ENCODE measurements at regions not wholly inside any gene's neighbourhood (a gene's known extent, or its start where the extent isn't known, plus 50 kb on each side); places are given as distances from the start of the nearest gene placed in this dataset.

GRCh38 chr3:14307656-14308302, 94.6 kb upstream of the SLC6A6 start:
- DNase-seq (ENCODE audit: low read depth in 2 of 2), result no peak

GRCh38 chr3:14311729-14312128, 90.7 kb upstream of the SLC6A6 start:
- no peak for DNase-seq (ENCODE audit: low read depth in 2 of 2)

- no peak for DNase-seq (ENCODE audit: low read depth in 2 of 2)
Measured at GRCh38 chr3:14312375-14312774, 90.0 kb upstream of the SLC6A6 start.

DNA sequence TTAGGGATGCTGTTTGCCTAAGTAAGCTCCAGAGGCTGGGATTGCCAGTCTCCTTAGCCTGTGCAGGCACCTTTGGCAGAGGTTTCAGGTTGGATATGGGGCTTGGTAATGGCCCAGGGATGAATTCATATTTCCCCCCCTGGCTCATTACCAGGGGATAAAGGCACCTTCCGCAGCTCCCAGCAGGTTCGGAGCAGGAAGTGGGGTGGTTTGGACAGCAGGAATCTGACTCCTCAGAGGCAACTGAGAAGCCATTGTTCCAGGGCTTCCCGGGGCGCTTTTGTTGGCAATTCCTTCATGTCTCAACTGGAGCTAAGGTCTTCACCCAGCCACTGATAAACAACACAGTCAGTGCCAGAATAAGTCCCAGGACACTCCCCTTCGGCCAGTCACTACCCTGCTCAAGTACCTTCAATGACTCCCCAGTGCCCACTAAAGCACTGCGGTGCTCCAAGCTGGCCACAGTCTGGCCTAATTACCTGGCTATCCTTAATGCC, 85.3 kb upstream of the SLC6A6 start:
- no peak for DNase-seq (ENCODE audit: low read depth in 2 of 2)

DNA sequence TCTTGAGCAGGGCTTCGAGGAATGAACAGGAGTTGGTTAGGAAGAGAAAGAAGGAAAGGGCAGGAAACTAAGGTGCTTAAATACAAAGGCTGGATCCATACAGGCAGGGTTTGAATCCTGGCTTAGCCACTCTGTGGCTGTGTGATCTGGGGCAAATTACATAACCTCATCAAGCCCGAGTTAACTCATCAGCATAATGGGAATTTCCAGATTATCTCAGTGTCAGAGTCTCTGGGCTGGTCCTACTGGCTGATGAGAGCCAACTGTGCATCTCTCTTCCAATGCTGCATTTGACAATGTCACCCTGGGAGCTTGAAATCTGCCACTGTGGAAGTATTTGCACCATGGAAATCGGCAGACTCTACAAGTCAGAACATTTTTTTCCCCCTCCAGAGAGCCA, 83.8 kb upstream of the SLC6A6 start:
- DNase-seq (ENCODE audit: low read depth in 2 of 2), result no peak

DNA sequence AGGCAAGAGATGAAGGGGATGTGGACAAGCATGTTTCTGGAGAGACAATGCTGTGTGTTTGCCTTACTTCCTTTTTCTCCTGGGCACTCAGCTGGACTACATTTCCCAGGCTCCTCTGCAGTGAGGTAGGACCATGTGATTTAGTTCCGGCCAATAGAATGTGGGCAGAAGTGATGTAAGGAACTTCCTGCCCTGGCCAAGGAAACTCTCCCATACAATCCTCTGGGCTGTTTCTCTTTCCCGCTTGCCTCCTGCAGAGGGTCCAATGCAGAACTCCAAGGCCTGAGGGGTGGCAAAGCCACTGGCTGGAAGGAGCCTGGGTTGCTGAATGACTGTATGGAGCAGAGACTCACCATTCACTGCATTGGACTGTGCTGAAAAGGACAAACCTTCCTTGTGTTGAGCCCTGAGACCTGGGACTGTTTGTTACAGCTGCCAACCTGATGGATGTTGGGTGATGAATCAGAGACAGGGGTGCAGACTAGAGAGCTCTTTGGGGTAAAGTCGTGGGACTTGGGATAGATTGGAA, 82.7 kb upstream of the SLC6A6 start:
- no peak for DNase-seq (ENCODE audit: low read depth in 2 of 2)

- no peak for DNase-seq (ENCODE audit: low read depth in 2 of 2)
Measured at GRCh38 chr3:14320219-14320618, 82.2 kb upstream of the SLC6A6 start.

- no peak for DNase-seq (ENCODE audit: low read depth in 2 of 2)
Measured at GRCh38 chr3:14322001-14322400, 80.4 kb upstream of the SLC6A6 start.

GRCh38 chr3:14322667-14323295, 79.6 kb upstream of the SLC6A6 start:
- no peak for DNase-seq (ENCODE audit: low read depth in 2 of 2)

DNA sequence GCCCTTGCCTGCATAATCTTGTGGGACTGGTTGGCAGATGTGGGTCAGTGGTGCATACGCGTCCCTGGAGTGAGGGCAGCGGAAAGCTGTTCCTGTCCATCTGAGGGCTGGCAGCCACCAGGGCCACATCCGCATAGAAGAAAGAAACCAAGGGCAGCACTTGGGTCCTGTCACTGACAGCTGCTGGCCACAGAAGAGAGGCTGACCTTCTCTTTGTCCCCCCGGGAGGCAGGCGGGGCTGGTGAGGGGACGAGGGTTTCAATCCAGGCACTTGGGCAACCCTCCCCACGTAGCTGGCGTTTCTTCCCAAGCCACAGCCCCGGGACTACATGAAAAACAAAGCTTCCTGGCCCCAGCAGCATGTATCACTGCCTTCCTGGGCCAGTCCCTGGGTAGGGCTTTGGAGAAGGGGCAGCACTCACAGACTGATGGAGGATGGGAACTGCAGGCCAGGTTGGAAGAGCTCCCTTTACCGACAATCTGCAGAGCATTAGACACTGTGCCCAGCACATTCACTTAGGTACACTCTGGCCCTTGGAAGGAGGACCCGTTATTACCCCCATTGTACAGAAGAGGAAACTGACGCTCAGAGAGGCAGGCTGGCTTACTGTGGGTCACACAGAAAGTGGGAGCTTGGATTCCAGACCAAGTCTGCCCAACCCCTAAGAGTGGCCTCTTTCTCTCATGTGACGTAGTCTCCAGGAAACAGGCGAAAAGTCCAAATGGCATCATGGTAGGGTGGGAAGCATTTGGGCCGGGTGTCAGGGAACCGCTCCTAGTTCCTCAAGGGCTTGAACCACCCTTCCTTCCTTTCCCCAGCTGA, 78.8 kb upstream of the SLC6A6 start:
- DNase-seq (ENCODE audit: low read depth in 2 of 2), result no peak

- DNase-seq (ENCODE audit: low read depth in 2 of 2), result no peak
Measured at GRCh38 chr3:14324224-14324944, 78.0 kb upstream of the SLC6A6 start.

DNA sequence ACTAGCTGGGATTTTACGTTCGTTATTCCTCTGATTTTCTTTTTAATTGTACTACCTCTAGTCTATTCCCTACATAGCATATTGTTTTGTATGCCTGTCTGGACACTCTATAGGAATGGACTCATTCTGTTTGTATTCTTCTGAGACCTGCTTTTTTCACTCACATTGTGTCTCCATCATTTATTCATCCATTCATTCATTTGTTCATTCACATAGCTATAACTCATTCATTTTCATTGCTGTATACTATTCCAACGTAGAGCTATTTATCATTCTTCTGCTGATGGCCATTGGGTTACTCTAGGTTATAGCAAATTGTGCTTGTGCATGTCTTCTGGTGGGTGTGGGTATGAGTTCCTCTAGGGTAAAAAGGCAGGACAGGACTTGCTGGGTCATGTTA, 74.0 kb upstream of the SLC6A6 start:
- no peak for DNase-seq (ENCODE audit: low read depth in 2 of 2)

GRCh38 chr3:14329116-14329830, 73.1 kb upstream of the SLC6A6 start:
- no peak for DNase-seq (ENCODE audit: low read depth in 2 of 2)

- no peak for DNase-seq (ENCODE audit: low read depth in 2 of 2)
Measured at GRCh38 chr3:14329842-14330241, 72.6 kb upstream of the SLC6A6 start.

DNA sequence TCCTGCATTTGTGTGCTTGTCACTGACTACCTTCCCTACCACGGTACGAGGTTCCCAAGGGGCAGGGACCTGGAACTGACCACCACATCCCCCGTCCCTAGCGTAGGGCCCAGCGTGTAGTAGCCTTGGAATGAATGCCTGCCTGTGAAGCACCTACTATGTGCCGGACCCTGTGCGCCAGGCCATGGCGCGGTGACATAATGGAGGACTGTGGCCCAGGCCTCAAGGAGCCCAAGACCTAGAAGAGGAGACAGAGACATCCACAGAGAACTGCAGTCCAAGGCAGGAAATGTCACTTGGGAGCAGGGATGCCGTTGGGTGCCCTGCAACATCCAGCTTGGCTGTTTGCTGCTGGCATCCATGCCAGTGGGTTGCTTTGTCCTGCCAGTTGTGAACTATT, 71.9 kb upstream of the SLC6A6 start:
- DNase-seq (ENCODE audit: low read depth in 2 of 2), result no peak

DNA sequence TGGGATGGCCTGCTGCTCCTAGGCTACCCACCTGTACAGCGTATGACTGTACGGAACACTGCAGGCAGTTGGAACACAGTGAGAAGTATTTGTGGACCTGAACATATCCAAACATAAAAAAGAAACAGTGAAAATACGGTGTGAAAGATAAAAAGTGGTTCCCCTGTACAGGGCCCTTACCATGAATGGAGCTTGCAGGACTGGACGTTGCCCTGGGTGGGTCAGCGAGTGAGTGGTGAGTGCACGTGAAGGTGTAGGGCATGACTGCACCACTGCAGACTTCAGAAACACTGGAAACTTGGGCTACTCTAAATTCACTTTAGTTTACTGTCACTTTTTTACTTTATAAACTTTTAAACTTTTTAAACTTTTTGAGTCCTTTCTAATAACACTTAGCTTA, 71.2 kb upstream of the SLC6A6 start:
- DNase-seq (ENCODE audit: low read depth in 2 of 2), result no peak

GRCh38 chr3:14332392-14332791, 70.0 kb upstream of the SLC6A6 start:
- DNase-seq (ENCODE audit: low read depth in 2 of 2), result no peak

DNA sequence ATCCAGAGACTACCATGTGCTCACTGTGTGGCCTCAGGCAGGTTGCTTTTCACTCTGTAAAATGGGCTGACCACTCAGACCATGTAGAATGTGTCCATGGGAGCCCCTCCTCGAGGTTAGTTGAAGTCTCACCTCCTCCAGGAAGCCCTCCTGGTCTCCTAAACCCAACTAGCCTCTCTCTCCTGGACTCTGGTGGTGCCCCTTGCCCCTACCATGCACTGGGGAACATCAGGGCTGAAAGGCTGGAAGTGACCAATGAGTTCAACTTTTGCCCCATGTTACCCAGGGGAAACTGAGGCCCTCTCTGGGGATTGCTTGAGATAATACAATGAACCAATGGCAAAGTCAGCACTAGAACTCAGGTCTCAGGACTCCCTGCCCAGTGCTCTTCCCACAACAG, 69.2 kb upstream of the SLC6A6 start:
- DNase-seq (ENCODE audit: low read depth in 2 of 2), result no peak

DNA sequence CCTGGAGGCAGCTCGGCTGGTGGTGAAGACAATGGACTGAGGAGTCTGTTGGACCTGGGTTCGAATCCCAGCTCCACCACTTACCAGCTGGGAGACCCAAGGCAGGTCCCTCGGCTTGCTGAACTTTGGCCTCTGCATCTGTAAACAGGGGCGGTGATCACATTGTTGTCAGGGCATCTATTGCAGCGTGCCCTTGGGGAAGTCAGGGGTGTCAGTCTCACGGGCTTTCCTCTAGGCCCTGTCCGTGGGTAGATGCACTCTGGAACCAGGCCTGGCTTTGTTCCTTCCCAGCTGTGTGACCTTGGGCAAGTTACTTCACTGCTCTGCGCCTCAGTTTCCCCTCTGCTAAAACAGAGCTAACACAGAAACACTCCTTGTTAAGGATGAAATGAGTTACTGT, 68.8 kb upstream of the SLC6A6 start:
- DNase-seq (ENCODE audit: low read depth in 2 of 2), result no peak

GRCh38 chr3:14334136-14334535, 68.3 kb upstream of the SLC6A6 start:
- DNase-seq (ENCODE audit: low read depth in 2 of 2), result no peak

GRCh38 chr3:14334936-14335335, 67.5 kb upstream of the SLC6A6 start:
- DNase-seq (ENCODE audit: low read depth in 2 of 2), result no peak

Measured in stimulated activated CD4-positive, alpha-beta T cell treated with anti-CD3 and anti-CD28 coated beads, Interleukin-4, amount 100 ng/mL, for 48 hours (primary cell).